Bronchial epithelial cell (primary cell): ENCODE measurements at regions not wholly inside any gene's neighbourhood (a gene's known extent, or its start where the extent isn't known, plus 50 kb on each side); places are given as distances from the start of the nearest gene placed in this dataset.

Experiments used
- DNase-seq: peaks from one replicate; pipeline ENCODE4 v3.0.0-alpha.2; 2010; ENCODE audit warnings: low read depth
- FAIRE-seq: peaks from 2 replicates; lab custom pipeline; 2011; peaks lifted over from hg19 to GRCh38; lab: Jason Lieb, UNC
- H3K27me3 ChIP-seq: 2 replicates; pipeline ENCODE4 v1.5.1; 2011; ENCODE audit warnings: low read length; ENCODE audit not compliant: control insufficient read depth, insufficient read depth
- H3K36me3 ChIP-seq: 2 replicates; pipeline ENCODE4 v1.5.1; 2011; ENCODE audit warnings: low read length; ENCODE audit not compliant: control insufficient read depth, insufficient read depth
- H3K4me3 ChIP-seq: 2 replicates; pipeline ENCODE4 v1.5.1; 2011; ENCODE audit warnings: mild to moderate bottlenecking, low read depth, low read length, control low read depth
- CTCF ChIP-seq: IDR thresholded peaks from 2 replicates; pipeline ENCODE4 v1.5.1; 2011; ENCODE audit warnings: mild to moderate bottlenecking, moderate library complexity, low read length, control low read depth, inconsistent platforms; ENCODE audit not compliant: insufficient read depth, severe bottlenecking

GRCh38 chr21:16002874-16003466, 273.2 kb downstream of the USP25 start:
- FAIRE-seq (no peak), DNase-seq (no peak)
- TF ChIP-seq CTCF, result no peak
- Histone ChIP-seq H3K4me3 (no peak overlapping the region), H3K27me3 (no peaks in the 10 kb centered on the region), H3K36me3 (no peaks in the 10 kb centered on the region)

- DNase-seq (no peak), FAIRE-seq (no peak)
- TF ChIP-seq CTCF, result no peak
- no peak overlapping the region for H3K4me3 ChIP-seq
- H3K27me3 ChIP-seq, result no peaks in the 10 kb centered on the region
- H3K36me3 ChIP-seq, result no peaks in the 10 kb centered on the region
Measured at GRCh38 chr21:16004086-16004485, 274.3 kb downstream of the USP25 start.

- Histone ChIP-seq H3K36me3 (no peaks in the 10 kb centered on the region), H3K27me3 (no peaks in the 10 kb centered on the region), H3K4me3 (no peak overlapping the region)
- FAIRE-seq (no peak), DNase-seq (no peak)
- TF ChIP-seq CTCF, result no peak
Measured at GRCh38 chr21:16004523-16004922, 274.7 kb downstream of the USP25 start.

GRCh38 chr21:16005996-16006395, 276.2 kb downstream of the USP25 start:
- Histone ChIP-seq H3K27me3 (no peaks in the 10 kb centered on the region), H3K36me3 (no peaks in the 10 kb centered on the region), H3K4me3 (no peak overlapping the region)
- FAIRE-seq, result no peak
- no peak for DNase-seq
- TF ChIP-seq CTCF, result no peak

- no peak overlapping the region for H3K4me3 ChIP-seq
- DNase-seq (no peak), FAIRE-seq (no peak)
- no peaks in the 10 kb centered on the region for H3K27me3 ChIP-seq
- TF ChIP-seq CTCF, result no peak
- H3K36me3 ChIP-seq, result no peaks in the 10 kb centered on the region
Measured at GRCh38 chr21:16007943-16008342, 278.2 kb downstream of the USP25 start.

GRCh38 chr21:16011719-16012118, 281.9 kb downstream of the USP25 start:
- no peak for TF ChIP-seq CTCF
- Histone ChIP-seq H3K27me3 (no peaks in the 10 kb centered on the region), H3K4me3 (no peak overlapping the region), H3K36me3 (no peaks in the 10 kb centered on the region)
- FAIRE-seq, result no peak
- DNase-seq, result no peak
